Pulmonary artery endothelial cell (primary cell): ENCODE measurements at regions not wholly inside any gene's neighbourhood (a gene's known extent, or its start where the extent isn't known, plus 50 kb on each side); places are given as distances from the start of the nearest gene placed in this dataset.

Source experiments
- DNase-seq: peaks from one replicate; pipeline ENCODE4 v3.0.0-alpha.2; 2011; ENCODE audit warnings: low read depth, low spot score

DNA sequence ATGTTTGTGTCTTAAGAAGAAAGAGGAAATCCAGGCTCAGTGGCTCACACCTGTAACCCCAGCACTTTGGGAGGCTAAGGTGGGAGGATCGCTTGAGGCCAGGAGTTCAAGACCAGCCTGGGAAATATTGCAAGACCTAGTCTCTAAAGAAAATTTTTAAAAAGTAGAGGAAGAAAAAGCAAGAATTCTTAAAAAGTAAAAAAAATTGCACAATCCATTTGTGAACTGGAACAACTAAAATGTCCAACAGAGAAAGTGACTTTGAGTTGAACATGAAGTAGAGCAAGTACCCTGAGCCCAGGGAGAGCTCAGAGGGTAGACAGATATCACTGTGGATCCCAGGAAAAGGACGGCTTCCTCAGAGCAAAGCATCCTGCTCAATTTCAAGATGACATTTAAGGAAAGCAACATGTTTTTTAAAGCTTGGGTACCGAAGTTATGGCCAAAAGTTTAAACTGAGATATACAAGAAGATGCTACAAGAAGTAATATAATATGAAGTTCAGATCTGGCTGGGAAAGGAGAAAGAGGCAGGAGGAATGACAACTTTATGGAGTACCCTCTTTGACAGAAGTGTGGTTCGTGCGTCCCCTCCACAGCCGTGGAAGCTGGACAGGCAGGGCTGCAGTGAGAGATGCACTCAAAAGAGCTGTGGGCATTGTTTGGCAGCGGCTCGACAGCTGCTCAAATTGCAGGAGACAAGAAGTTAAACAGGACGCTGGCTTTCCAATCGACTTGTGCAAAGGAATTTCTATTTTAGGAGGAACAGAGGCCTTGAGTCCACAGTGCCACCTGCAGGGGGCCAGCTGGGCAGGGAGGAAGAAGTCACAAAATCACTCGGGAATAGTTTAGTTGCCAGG, 201.3 kb downstream of the JCAD start:
- peak; percentile 58 for DNase-seq

DNA sequence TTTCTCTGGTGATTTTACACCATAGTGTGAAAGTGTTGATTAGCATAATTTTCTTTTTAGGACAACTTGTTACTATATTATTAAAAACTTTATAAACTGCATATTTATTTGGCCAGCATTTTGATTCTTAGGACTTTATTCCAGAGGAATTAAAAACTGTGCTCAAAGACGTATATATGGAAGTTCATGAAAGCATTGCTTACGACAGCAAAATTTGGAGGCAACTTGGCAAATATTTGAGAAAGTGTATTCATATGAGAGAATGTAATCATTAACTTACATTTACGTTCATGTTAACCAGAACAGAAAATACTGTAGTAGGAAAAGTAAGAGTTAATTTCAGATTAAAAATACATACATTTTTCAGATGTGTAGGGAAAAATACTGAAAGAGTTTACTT, 203.1 kb downstream of the JCAD start:
- DNase-seq = no peak

DNA sequence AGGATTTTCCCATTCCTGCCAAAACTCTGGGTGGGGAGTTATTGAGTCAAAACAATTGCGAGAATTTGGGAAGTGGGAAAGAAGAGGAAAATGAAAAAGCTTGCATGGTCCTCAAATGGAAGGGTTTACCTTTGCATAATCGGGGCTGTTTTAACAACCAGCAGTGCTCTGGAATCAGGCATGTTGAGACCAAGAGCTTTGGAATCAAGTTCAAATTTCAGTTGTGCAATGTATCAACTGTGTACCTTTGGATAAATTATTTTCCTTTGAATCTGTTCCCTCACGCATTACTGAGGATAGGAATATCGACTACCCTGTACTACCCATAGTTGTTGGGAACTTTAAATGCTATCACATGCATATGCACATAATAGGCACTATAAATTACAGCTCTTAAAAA, 205.5 kb downstream of the JCAD start:
- no peak for DNase-seq

- no peak for DNase-seq
Measured at GRCh38 chr10:29851241-29851640, 208.1 kb downstream of the JCAD start.

- no peak for DNase-seq
Measured at GRCh38 chr10:29850371-29850770, 209.0 kb downstream of the JCAD start.

DNA sequence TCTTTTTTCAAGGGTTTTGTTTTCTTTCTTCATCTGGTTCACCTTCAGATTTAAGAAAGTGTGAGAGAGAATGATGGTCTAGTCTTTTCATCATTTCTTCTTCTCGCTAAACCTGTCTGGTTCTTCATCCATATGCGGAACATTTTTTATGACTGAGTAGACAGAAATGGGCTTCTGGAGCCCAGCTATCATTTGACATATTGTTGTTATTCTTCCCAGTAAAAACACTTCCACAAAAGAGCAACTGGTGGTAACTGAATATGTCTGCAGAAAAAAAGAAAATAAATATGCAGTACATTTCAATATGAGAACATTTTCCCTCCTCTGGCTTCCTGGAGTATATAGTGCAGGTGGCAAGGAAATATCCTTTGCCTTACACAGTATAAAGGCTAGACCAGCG, 209.5 kb downstream of the JCAD start:
- DNase-seq = no peak

GRCh38 chr10:29849126-29849833, 210.1 kb downstream of the JCAD start:
- DNase-seq = peak; percentile 73

GRCh38 chr10:29846881-29847280, 212.1 kb upstream of the SVIL start:
- DNase-seq = no peak

GRCh38 chr10:29845166-29845565, 210.4 kb upstream of the SVIL start:
- no peak for DNase-seq

DNA sequence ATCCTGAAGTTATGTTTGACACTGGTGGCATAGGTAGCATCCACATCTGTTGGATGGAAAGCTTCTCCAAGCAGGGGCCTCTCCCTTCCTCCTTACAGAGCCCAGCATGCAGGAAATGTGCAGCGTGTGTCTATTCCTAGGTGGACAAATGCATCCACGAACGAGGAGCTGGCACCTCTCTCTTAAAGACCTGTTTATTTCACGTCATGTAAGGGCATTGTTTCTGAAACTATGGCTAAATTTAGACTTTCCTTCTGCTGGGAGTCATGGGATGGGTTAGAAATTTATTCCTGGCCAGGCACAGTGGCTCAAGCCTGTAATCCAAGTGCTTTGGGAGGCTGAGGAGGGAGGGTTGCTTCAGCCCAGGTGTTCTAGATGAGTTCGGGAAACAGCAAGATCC, 208.4 kb upstream of the SVIL start:
- DNase-seq = no peak

GRCh38 chr10:29841724-29842649, 207.2 kb upstream of the SVIL start:
- no peak for DNase-seq

DNA sequence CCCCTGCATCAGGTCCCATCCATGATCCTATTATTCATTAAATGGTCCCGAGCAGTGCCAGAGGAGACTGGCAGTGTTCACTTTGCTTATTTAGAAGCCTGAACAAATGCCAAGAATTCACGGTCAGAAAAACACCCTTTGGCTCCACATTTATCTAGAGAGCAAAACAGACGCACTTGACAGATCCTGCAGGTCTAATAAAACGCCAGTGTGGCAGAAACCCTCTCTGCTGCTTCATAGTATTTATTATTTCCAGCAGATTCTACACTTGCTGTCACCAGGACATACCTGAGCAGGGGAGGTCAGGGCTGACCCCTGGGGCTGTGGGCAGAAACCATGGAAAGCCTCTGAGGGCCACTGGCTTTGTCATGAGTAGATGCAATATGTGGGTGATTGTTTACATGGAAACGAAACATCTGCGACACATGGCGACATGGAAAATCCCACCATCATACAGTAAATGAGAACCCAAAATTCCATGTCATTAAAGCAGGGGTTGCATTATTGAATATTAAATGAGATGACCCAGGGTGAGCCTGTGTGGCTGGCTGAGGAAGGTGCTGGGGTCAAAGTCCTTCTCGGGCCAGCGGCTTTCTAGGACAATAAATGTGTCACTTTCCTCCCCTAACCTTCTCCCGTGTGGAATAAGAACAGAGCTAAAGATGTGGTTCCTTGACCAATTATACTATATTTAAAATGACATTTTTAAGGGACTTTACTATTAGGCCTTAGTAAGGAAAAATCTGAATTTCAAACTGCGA, 205.9 kb upstream of the SVIL start:
- no peak for DNase-seq

DNA sequence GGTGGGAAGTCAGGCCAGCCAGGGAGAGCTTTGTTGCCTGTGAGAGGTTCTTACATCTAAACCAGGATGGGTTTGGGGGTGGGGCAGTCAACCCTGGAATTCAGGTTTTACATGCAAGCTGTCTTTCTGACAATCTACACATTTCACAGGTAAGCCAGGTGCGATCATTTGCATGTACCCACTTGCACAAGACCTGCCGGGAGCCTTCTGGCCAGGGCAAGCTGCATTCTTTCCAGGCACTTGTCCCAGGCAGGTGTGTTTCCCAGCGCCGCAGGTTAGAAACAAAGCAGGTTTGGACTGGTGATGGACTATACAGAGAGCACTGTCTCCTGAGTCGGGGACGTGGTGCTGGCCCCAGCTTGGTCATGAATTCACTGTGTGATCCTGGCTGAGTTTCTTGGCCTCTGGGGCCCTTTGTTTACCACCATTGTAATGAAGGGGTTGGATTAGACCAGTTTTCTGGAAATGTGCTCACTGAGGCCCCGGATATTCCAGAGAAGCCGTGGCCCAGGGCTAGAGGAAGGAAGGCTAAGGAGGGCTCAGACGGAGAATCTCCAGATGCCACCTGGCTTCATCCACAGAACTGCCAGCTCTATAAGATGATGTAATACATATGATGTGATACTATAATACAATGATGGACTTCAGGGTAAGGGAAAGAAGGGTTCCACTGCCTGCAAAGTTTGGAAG, 205.2 kb upstream of the SVIL start:
- no peak for DNase-seq

DNA sequence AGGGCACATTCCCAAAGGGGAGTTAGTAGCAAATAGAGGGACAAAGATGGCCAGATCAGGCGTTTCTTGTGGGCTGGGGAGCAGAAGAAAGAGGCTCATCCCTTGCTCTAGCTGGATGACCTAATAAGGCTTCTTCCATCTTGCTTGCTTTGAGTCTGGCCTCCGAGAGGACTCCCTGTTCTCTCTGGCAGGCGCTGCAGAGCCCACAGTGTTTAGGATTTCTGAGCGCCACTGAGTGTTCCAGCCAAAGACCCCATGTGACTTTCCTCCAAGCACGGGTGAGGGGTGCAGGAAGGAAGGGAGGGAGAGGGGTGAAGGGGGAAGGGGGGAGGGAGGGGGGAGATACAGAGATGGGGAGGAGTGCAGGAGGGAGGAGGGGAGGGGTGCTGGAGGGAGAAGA, 203.8 kb upstream of the SVIL start:
- no peak for DNase-seq

DNA sequence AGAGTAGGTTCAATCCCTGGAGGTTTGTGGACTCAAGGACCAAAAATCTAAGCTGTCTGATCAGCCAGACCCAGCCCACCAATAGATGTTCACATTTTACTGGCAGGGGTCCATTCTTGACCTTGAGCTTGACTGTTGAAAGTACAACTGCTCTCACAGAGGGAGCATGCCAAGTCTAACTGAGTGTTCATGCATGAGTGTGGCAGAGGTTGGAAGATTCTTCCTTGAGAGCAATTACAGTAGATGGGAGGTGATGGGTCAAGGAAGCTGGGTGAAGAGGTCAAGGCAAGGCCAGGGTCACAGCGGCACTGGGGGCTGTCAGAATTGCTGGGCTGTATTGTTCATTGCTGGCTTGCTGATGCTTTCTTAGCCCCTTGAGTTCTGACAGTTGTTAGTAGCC, 202.8 kb upstream of the SVIL start:
- DNase-seq = no peak

- DNase-seq = no peak
Measured at GRCh38 chr10:29836396-29836795, 201.6 kb upstream of the SVIL start.

GRCh38 chr10:29835055-29835454, 200.3 kb upstream of the SVIL start:
- no peak for DNase-seq

DNA sequence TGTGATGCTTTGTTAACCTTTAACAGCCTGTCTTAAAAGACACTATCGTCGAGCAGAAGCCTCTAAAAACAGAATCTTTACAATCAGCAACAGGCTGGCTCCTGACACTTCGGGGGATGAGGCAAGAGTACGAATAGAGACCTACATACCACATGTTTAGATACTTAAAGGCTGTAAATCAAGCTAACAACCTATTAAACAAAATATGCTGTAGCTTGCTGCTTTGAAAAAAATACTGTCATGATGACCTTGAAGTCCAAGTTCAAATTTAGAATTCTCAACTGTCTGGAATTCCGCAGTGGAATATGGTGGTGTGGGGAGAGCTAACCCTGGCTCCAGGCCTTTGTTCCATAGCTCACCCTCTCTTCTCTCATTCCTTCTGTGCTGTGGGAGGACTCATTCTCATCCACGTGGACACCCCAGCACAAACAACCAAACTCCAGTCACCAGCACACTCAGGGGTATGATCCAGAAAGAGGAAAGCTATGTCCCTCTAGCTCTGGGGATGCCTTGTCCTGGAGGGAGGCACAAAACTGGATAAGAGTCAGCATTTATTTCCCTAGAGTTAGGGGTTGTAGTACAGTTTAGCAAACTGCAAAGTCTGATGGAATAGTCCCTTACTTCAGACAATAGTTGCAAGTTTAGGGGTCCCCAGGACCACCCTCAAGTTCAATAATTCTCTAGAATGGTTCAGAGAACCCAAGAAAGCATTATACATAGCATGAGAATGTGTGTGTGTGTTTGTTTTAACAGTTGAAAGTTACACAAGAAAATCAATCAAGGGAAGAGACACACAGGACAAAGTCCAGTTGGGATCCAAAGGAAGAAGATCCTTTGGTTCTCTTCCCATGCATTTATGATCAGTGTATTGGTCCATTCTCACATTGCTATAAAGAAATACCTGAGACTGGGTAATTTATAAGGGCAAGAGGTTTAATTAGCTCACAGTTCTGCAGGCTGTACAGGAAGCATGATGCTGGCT, 196.1 kb upstream of the SVIL start:
- no peak for DNase-seq

- no peak for DNase-seq
Measured at GRCh38 chr10:29829776-29830175, 195.0 kb upstream of the SVIL start.
